Bronchial epithelial cell (primary cell): ENCODE measurements at regions not wholly inside any gene's neighbourhood (a gene's known extent, or its start where the extent isn't known, plus 50 kb on each side); places are given as distances from the start of the nearest gene placed in this dataset.
"Not testable (repeated sequence)": the region's sequence is repeated elsewhere in the genome, so short reads cannot be mapped to it uniquely, and the experiment has no call there.

ENCODE experiments used
- DNase-seq: peaks from one replicate; pipeline ENCODE4 v3.0.0-alpha.2; 2010; ENCODE audit warnings: low read depth
- FAIRE-seq: peaks from 2 replicates; lab custom pipeline; 2011; peaks lifted over from hg19 to GRCh38; lab: Jason Lieb, UNC
- H3K27me3 ChIP-seq: 2 replicates; pipeline ENCODE4 v1.5.1; 2011; ENCODE audit warnings: low read length; ENCODE audit not compliant: control insufficient read depth, insufficient read depth
- H3K36me3 ChIP-seq: 2 replicates; pipeline ENCODE4 v1.5.1; 2011; ENCODE audit warnings: low read length; ENCODE audit not compliant: control insufficient read depth, insufficient read depth
- H3K4me3 ChIP-seq: 2 replicates; pipeline ENCODE4 v1.5.1; 2011; ENCODE audit warnings: mild to moderate bottlenecking, low read depth, low read length, control low read depth
- CTCF ChIP-seq: IDR thresholded peaks from 2 replicates; pipeline ENCODE4 v1.5.1; 2011; ENCODE audit warnings: mild to moderate bottlenecking, moderate library complexity, low read length, control low read depth, inconsistent platforms; ENCODE audit not compliant: insufficient read depth, severe bottlenecking

GRCh38 chr5:89336111-89336510 is 453.1 kb upstream of the MEF2C start:
- DNase-seq (peak; percentile 79), FAIRE-seq (no peak)
- no peaks in the 10 kb centered on the region for H3K36me3 ChIP-seq
- TF ChIP-seq CTCF: no peak
- no peaks in the 10 kb centered on the region for H3K27me3 ChIP-seq
- H3K4me3 ChIP-seq: no peak overlapping the region

- DNase-seq (no peak), FAIRE-seq (no peak)
- TF ChIP-seq CTCF: no peak
- no peak overlapping the region for H3K4me3 ChIP-seq
- H3K27me3 ChIP-seq: no peaks in the 10 kb centered on the region
- no peaks in the 10 kb centered on the region for H3K36me3 ChIP-seq
These were observed 447.2 kb upstream of the MEF2C start for GRCh38 chr5:89330140-89330539.

GRCh38 chr5:89327608-89328007 is 444.6 kb upstream of the MEF2C start:
- Histone ChIP-seq H3K4me3 (no peak overlapping the region), H3K27me3 (no peaks in the 10 kb centered on the region), H3K36me3 (no peaks in the 10 kb centered on the region)
- FAIRE-seq: no peak
- no peak for DNase-seq
- no peak for TF ChIP-seq CTCF

- no peak overlapping the region for H3K4me3 ChIP-seq
- DNase-seq (no peak), FAIRE-seq (no peak)
- H3K27me3 ChIP-seq: no peaks in the 10 kb centered on the region
- TF ChIP-seq CTCF: no peak
- no peaks in the 10 kb centered on the region for H3K36me3 ChIP-seq
These were observed 442.0 kb upstream of the MEF2C start for GRCh38 chr5:89324990-89325389.

GRCh38 chr5:89320421-89321277 is 437.7 kb upstream of the MEF2C start:
- Histone ChIP-seq H3K4me3 (no peak overlapping the region), H3K27me3 (no peaks in the 10 kb centered on the region), H3K36me3 (no peaks in the 10 kb centered on the region)
- FAIRE-seq (no peak), DNase-seq (no peak)
- TF ChIP-seq CTCF: no peak

- FAIRE-seq, H3K27me3 ChIP-seq, DNase-seq, H3K36me3 ChIP-seq, H3K4me3 ChIP-seq: not testable (repeated sequence)
These were observed 434.9 kb upstream of the MEF2C start for GRCh38 chr5:89317838-89318237.
